K562 (cell line): ENCODE measurements at regions not wholly inside any gene's neighbourhood (a gene's known extent, or its start where the extent isn't known, plus 50 kb on each side); places are given as distances from the start of the nearest gene placed in this dataset.

ENCODE experiments used
- ATAC-seq: fragments of 200-7000 bp; cut with Tn5 transposase; 3 replicates; pipeline ENCODE4 v1.9.1; 2020; ENCODE audit warnings: moderate library complexity
- BruUV-seq: library from RNA; stranded (reverse); fragments of 400-500 nt; replicated peaks from 2 replicates; lab custom pipeline; 2021; lab: Mats Ljungman, UMichigan
- CTCF ChIA-PET: fragments of 300-600 bp; formaldehyde crosslinking; extraction: SDS; loops from one replicate; lab custom pipeline; 2021; ENCODE audit warnings: low intra/inter-chr PET ratio; lab: Yijun Ruan, JAX
- POLR2A ChIA-PET: fragments of 300-600, 350-650 bp; sonication (Branson Sonifier 250); formaldehyde crosslinking; extraction: SDS; loops from one replicate; lab custom pipeline; 2021; ENCODE audit warnings: antibody characterized with exemption, inconsistent platforms; lab: Yijun Ruan, JAX
- DNase-seq, 4 experiments: peaks; one replicate each; pipeline versions ENCODE4 v3.0.0 to v3.0.0-alpha.2; 2011 to 2018; ENCODE audit warnings: low spot score in 3 of 4, mixed read lengths in 3 of 4; ENCODE audit errors: extremely low read depth in 1 of 4
- FAIRE-seq: peaks from 2 replicates; lab custom pipeline; 2011; peaks lifted over from hg19 to GRCh38; lab: Jason Lieb, UNC
- H2AFZ ChIP-seq: 2 replicates; pipeline ENCODE4 v1.6.0; 2011; ENCODE audit warnings: low read depth, low read length, control low read depth, inconsistent platforms
- H3K27ac ChIP-seq: fragments of 200-600 bp; 3 replicates; pipeline ENCODE4 v1.8.0; 2011; ENCODE audit warnings: low read depth, mild to moderate bottlenecking, control low read depth, inconsistent platforms, low read length, moderate library complexity, mixed read lengths; ENCODE audit errors: extremely low read depth
- H3K27me3 ChIP-seq, 2 experiments: fragments of 300-600 bp in 1 of 2; 2 replicates in 1 of 2; 3 replicates in 1 of 2; pipeline versions ENCODE4 v1.6.0 to v1.8.0; 2011; ENCODE audit warnings: inconsistent platforms in 2 of 2, low read length in 2 of 2, mild to moderate bottlenecking in 1 of 2, mixed read lengths in 1 of 2, moderate library complexity in 1 of 2; ENCODE audit not compliant: control insufficient read depth in 2 of 2, insufficient read depth in 2 of 2
- H3K36me3 ChIP-seq: fragments of 300-600 bp; 3 replicates; pipeline ENCODE4 v1.8.0; 2011; ENCODE audit warnings: mild to moderate bottlenecking, low read length, inconsistent platforms; ENCODE audit not compliant: control insufficient read depth, insufficient read depth
- H3K4me1 ChIP-seq, 2 experiments: fragments of 200-600 bp in 1 of 2; replicated peaks in 1 of 2; 2 replicates in 1 of 2; 3 replicates in 1 of 2; pipeline versions ENCODE4 v1.5.1 to v1.8.0; 2011; ENCODE audit warnings: inconsistent platforms in 2 of 2, low read length in 2 of 2, mild to moderate bottlenecking in 1 of 2, mixed read lengths in 1 of 2, moderate library complexity in 1 of 2; ENCODE audit not compliant: control insufficient read depth in 2 of 2, insufficient read depth in 2 of 2
- H3K4me2 ChIP-seq: 2 replicates; pipeline ENCODE4 v1.6.1; 2011; ENCODE audit warnings: low read length, control low read depth, inconsistent platforms, mixed read lengths; ENCODE audit not compliant: insufficient read depth
- H3K4me3 ChIP-seq: fragments of 200-600 bp; sonication (generic), shearing (Covaris generic); 2 replicates; pipeline ENCODE4 v1.5.1; 2016; ENCODE audit warnings: control low read depth, inconsistent platforms
- H3K79me2 ChIP-seq: fragments of 200-600 bp; 3 replicates; pipeline ENCODE4 v1.8.0; 2011; ENCODE audit warnings: low read length, inconsistent platforms; ENCODE audit not compliant: control insufficient read depth, insufficient read depth
- H3K9ac ChIP-seq, 2 experiments: 2 replicates each; pipeline versions ENCODE4 v1.6.0 to v1.6.1; 2011; ENCODE audit warnings: low read depth in 2 of 2, low read length in 2 of 2, control low read depth in 1 of 2, inconsistent platforms in 1 of 2, mild to moderate bottlenecking in 1 of 2, mixed read lengths in 1 of 2; ENCODE audit not compliant: insufficient read depth in 1 of 2
- H3K9me1 ChIP-seq: one replicate; pipeline ENCODE4 v1.6.0; 2011; ENCODE audit warnings: inconsistent platforms, mild to moderate bottlenecking, low read length, moderate library complexity; ENCODE audit not compliant: control insufficient read depth, insufficient read depth
- H3K9me3 ChIP-seq: replicated peaks from 2 replicates; pipeline ENCODE4 v1.5.1; 2011; ENCODE audit warnings: low read depth, low read length, inconsistent platforms; ENCODE audit not compliant: control insufficient read depth, insufficient read depth
- H4K20me1 ChIP-seq: replicated peaks from 2 replicates; pipeline ENCODE4 v1.6.1; 2011; ENCODE audit warnings: low read length, inconsistent platforms, mixed read lengths; ENCODE audit not compliant: control insufficient read depth, insufficient read depth
- ATF2 ChIP-seq: sonication (generic); formaldehyde crosslinking; IDR thresholded peaks from 2 replicates; pipeline ENCODE4 v1.8.1; 2022; ENCODE audit warnings: missing genetic modification reagents
- ATF6 ChIP-seq: sonication (generic); formaldehyde crosslinking; IDR thresholded peaks from 2 replicates; pipeline ENCODE4 v1.4.0; 2020; ENCODE audit warnings: mild to moderate bottlenecking, missing genetic modification reagents
- C11orf30 ChIP-seq: fragments of 450-650 bp; IDR thresholded peaks from 2 replicates; pipeline ENCODE4 v1.6.1; 2016; ENCODE audit warnings: low read depth, mild to moderate bottlenecking
- CC2D1A ChIP-seq: fragments of 450-650 bp; IDR thresholded peaks from 2 replicates; pipeline ENCODE4 v1.6.1; 2017; ENCODE audit warnings: mild to moderate bottlenecking
- ETV1 ChIP-seq: fragments of 450-650 bp; conservative IDR thresholded peaks from 2 replicates; pipeline ENCODE4 v1.6.1; 2016; ENCODE audit warnings: missing genetic modification characterization, control low read depth, low read depth, missing compliant biosample characterization
- FOSL1 ChIP-seq: fragments of 200-800 bp; sonication (Bioruptor generic); conservative IDR thresholded peaks from 2 replicates; pipeline ENCODE4 v1.6.1; 2016; ENCODE audit warnings: missing genetic modification characterization, missing compliant biosample characterization
- HNRNPLL ChIP-seq: fragments of 200-400 bp; formaldehyde crosslinking; IDR thresholded peaks from 2 replicates; pipeline ENCODE4 v1.6.1; 2017; ENCODE audit warnings: low read length, low read depth, mild to moderate bottlenecking; ENCODE audit not compliant: poor library complexity, severe bottlenecking
- OTX1 ChIP-seq: fragments of 450-650 bp; formaldehyde crosslinking; IDR thresholded peaks from 2 replicates; pipeline ENCODE4 v1.4.0; 2022; ENCODE audit warnings: mild to moderate bottlenecking
- POLR2B ChIP-seq: fragments of 450-650 bp; IDR thresholded peaks from 2 replicates; pipeline ENCODE4 v1.6.1; 2018; ENCODE audit warnings: low read depth; ENCODE audit not compliant: partially characterized antibody
- PPARD ChIP-seq: fragments of 250-450 bp; sonication (Bioruptor Pico); IDR thresholded peaks from 2 replicates; pipeline ENCODE4 v1.8.0; 2022; ENCODE audit warnings: inconsistent platforms, mild to moderate bottlenecking, moderate library complexity
- TSC22D4 ChIP-seq: fragments of 450-650 bp; IDR thresholded peaks from 2 replicates; pipeline ENCODE4 v1.6.1; 2016; ENCODE audit warnings: missing genetic modification characterization, missing biosample characterization, control low read depth
- ZKSCAN1 ChIP-seq: fragments of 150-350 bp; IDR thresholded peaks from 2 replicates; pipeline ENCODE4 v1.6.1; 2016; ENCODE audit warnings: low read depth, low read length
- ZNF695 ChIP-seq: fragments of 450-650 bp; formaldehyde crosslinking; IDR thresholded peaks from 2 replicates; pipeline ENCODE4 v1.4.0; 2020; ENCODE audit warnings: mild to moderate bottlenecking, moderate library complexity
- ZNF75A ChIP-seq: fragments of 450-650 bp; formaldehyde crosslinking; IDR thresholded peaks from 2 replicates; pipeline ENCODE4 v1.4.0; 2020; ENCODE audit warnings: mild to moderate bottlenecking
- ZNF830 ChIP-seq: fragments of 250-450 bp; sonication (Bioruptor Pico); IDR thresholded peaks from 2 replicates; pipeline ENCODE4 v1.5.0; 2021; ENCODE audit warnings: mild to moderate bottlenecking
- WGBS: fragments of 100-300 bp; shearing (Covaris generic); methylation state at CpG from one replicate; pipeline ENCODE4 v1.1.6; 2016; ENCODE audit warnings: low coverage, mixed read lengths; ENCODE audit not compliant: insufficient coverage; ENCODE audit errors: missing lambda C conversion rate; 5-methylcytosine and 5-hydroxymethylcytosine counted together
- in situ Hi-C: fragments of 300-500 bp; cut with MboI; formaldehyde crosslinking; loops from 4 replicates; pipeline ENCODE4 v1.15.0; 2018; ENCODE audit warnings: inconsistent platforms, mixed read lengths
- intact Hi-C: fragments of 100-400 bp; cut with micrococcal nuclease; formaldehyde crosslinking; loops from 2 replicates; pipeline ENCODE4 v1.14.2; 2022
- TF ChIP-seq, protein P1 (sequence below): fragments of 450-650 bp; IDR thresholded peaks from 2 replicates; pipeline ENCODE4 v1.6.1; 2016; ENCODE audit warnings: missing biosample characterization, missing genetic modification characterization

DNA sequence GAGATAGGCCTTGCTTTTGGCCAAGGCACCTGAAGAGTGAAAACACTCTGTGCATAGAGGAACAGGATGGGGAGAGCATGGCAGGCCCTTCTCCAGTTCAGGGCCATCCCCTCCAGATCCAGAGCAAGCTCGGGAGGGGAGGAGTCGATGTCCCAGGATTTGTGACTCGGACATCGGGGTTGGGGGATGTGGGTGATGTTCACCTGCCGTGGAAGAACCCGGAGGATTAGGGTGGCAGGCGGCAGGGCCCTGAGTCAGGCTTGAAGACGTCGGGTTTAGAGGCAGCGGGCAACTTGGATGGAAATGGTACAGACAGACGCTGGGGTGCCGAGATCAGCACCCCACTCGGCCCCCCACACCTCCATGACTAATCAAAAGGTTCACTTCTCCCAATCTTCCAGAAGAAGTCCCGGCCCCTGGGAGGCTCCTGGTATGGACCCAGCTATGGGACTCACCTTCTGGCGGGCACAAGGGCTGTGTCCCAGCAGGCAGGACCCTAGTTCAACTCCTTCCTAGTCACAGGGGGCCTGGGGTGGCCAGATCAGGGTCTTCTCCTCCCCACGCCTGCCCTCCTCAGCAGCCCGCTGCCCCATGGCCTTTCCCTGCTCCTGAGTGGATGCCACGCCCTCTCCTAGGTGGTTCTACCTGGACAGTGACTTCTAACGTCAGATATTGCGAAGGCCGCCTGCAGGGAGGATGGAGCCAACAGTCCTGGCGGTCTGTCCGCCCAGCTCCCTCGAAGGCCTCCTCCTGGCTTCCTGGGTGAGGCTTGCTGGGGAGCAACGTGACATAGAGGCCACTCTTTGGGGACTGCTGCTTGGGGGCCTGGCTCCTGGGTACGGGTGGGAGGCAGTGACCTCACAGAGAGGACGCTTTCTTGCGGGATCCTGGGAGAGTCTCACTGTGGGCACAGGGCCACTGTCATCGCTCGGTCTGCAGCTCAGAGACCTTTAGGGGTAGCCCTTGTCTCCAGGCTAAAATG is 792.5 kb downstream of the BRD1 start:
- H3K27ac ChIP-seq, result no peak overlapping the region
- H3K4me2 ChIP-seq, result no peak overlapping the region
- H3K79me2 ChIP-seq, result no peaks in the 10 kb centered on the region
- ATAC-seq, result no peak
- no peak overlapping the region for H3K4me3 ChIP-seq
- H3K27me3 ChIP-seq, result no peaks in the 10 kb centered on the region
- CTCF ChIA-PET, result no interaction called here
- H3K9me3 ChIP-seq, result no peaks in the 10 kb centered on the region
- no peaks in the 10 kb centered on the region for H4K20me1 ChIP-seq
- no peaks in the 10 kb centered on the region for H3K36me3 ChIP-seq
- no peak overlapping the region for H2AFZ ChIP-seq
- POLR2A ChIA-PET, result no interaction called here
- intact Hi-C loops (no loop called here), in situ Hi-C loops (loop anchor here (25.0 kb wide), 1 partner anchor 277 kb away; no protein-coding TSS in a partner anchor)
- whole genome bisulfite sequencing, result under 1% methylated on average over 22 of the region's 30 CpGs
- BruUV-seq, result no TSS peak
- H3K9ac ChIP-seq, result no peak overlapping the region
- no peak for TF ChIP-seq PPARD (CRISPR knock-in tag)
- no peak for TF ChIP-seq TSC22D4 (tag)
- TF ChIP-seq ETV1 (tag), result no peak
- TF ChIP-seq, protein P1, sequence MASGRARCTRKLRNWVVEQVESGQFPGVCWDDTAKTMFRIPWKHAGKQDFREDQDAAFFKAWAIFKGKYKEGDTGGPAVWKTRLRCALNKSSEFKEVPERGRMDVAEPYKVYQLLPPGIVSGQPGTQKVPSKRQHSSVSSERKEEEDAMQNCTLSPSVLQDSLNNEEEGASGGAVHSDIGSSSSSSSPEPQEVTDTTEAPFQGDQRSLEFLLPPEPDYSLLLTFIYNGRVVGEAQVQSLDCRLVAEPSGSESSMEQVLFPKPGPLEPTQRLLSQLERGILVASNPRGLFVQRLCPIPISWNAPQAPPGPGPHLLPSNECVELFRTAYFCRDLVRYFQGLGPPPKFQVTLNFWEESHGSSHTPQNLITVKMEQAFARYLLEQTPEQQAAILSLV (tag), result no peak
- TF ChIP-seq CC2D1A, result no peak
- no peak for TF ChIP-seq ATF2 (CRISPR knock-in tag)
- TF ChIP-seq ATF6 (CRISPR knock-in tag), result no peak
- no peak for TF ChIP-seq FOSL1 (tag)
- TF ChIP-seq ZNF75A, result no peak
- TF ChIP-seq ZNF830, result no peak
- TF ChIP-seq POLR2B, result no peak
- TF ChIP-seq OTX1 (CRISPR knock-in tag), result no peak
- no peak for TF ChIP-seq C11orf30
- no peak for TF ChIP-seq ZNF695
- no peak for TF ChIP-seq HNRNPLL
- no peak for TF ChIP-seq ZKSCAN1
- FAIRE-seq, result no peak
- DNase-seq, result no peak
- no peaks in the 10 kb centered on the region for H3K9me1 ChIP-seq
- H3K4me1 ChIP-seq, result no peaks in the 10 kb centered on the region
